Osteocyte (in vitro differentiated cells): ENCODE measurements at regions not wholly inside any gene's neighbourhood (a gene's known extent, or its start where the extent isn't known, plus 50 kb on each side); places are given as distances from the start of the nearest gene placed in this dataset.

Source experiments
- DNase-seq: peaks from one replicate; pipeline ENCODE4 v3.0.0; 2021; ENCODE audit warnings: mixed read lengths; ENCODE audit not compliant: unreplicated experiment; ENCODE audit errors: extremely low spot score
- H3K27ac Mint-ChIP-seq: one replicate; pipeline ENCODE4 v1.8.0; 2021; ENCODE audit warnings: mild to moderate bottlenecking, mixed read lengths; ENCODE audit not compliant: unreplicated experiment
- H3K27me3 Mint-ChIP-seq: one replicate; pipeline ENCODE4 v1.8.0; 2021; ENCODE audit warnings: mixed read lengths; ENCODE audit not compliant: unreplicated experiment
- H3K36me3 Mint-ChIP-seq: one replicate; pipeline ENCODE4 v1.8.0; 2021; ENCODE audit warnings: mixed read lengths; ENCODE audit not compliant: unreplicated experiment
- H3K4me1 Mint-ChIP-seq: one replicate; pipeline ENCODE4 v1.8.0; 2021; ENCODE audit warnings: mixed read lengths; ENCODE audit not compliant: unreplicated experiment
- H3K4me3 Mint-ChIP-seq: one replicate; pipeline ENCODE4 v1.8.0; 2021; ENCODE audit warnings: mild to moderate bottlenecking, moderate library complexity, mixed read lengths; ENCODE audit not compliant: unreplicated experiment
- H3K9me3 Mint-ChIP-seq: one replicate; pipeline ENCODE4 v1.8.0; 2021; ENCODE audit warnings: mixed read lengths; ENCODE audit not compliant: unreplicated experiment
- TF ChIP-seq, protein P1 (sequence below): fragments of 200-600 bp; sonication (generic); IDR thresholded peaks from 2 replicates; pipeline ENCODE4 v1.5.0; 2021; ENCODE audit warnings: antibody characterized with exemption, mild to moderate bottlenecking, moderate library complexity

DNA sequence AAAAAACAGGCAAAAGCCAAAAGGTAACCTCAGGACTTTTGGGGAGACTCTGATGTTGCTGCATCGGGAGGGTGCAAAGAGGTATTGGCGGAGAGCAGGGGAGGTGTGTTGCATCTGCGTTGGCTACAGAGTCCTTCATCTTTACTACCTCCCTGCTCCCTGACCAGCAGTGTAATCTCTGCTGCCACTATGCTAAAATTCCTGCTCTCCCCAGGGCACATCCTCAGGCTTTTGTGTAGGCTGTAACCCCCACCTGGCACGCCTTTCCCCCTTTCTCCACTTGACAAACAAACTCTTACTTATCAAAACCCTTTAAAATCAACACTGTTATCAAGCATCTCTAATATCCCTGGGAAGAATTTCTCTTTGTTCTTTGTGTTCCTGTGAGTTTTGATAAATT lies 435.3 kb downstream of the HAPSTR1 start:
- Mint-ChIP-seq H3K27ac (no peak overlapping the region), H3K9me3 (peaks cover 32% of the 10 kb centered on the region), H3K36me3 (no peaks in the 10 kb centered on the region), H3K4me1 (no peaks in the 10 kb centered on the region), H3K27me3 (no peaks in the 10 kb centered on the region), H3K4me3 (no peak overlapping the region)
- TF ChIP-seq, protein P1, sequence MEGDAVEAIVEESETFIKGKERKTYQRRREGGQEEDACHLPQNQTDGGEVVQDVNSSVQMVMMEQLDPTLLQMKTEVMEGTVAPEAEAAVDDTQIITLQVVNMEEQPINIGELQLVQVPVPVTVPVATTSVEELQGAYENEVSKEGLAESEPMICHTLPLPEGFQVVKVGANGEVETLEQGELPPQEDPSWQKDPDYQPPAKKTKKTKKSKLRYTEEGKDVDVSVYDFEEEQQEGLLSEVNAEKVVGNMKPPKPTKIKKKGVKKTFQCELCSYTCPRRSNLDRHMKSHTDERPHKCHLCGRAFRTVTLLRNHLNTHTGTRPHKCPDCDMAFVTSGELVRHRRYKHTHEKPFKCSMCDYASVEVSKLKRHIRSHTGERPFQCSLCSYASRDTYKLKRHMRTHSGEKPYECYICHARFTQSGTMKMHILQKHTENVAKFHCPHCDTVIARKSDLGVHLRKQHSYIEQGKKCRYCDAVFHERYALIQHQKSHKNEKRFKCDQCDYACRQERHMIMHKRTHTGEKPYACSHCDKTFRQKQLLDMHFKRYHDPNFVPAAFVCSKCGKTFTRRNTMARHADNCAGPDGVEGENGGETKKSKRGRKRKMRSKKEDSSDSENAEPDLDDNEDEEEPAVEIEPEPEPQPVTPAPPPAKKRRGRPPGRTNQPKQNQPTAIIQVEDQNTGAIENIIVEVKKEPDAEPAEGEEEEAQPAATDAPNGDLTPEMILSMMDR, result no peak
- DNase-seq, result no peak

DNA sequence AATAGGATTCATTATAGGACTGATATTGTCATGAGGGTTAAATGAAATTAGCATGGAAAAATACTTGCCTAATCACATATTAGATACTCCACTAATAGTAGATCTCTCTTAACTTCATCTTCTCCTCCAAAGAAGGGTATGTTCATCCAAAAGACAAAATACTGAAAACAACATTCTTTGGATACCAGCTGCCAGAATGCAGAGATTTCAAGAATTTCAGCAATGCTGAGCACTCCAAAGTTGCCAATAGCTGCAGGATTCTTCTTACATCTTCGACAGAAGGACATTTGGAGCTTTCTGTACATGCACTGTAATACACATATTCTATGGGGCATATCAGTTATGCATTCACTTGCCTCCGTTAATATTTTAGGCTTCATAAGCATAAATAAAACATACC lies 436.5 kb downstream of the HAPSTR1 start:
- H3K27me3 Mint-ChIP-seq, result no peaks in the 10 kb centered on the region
- no peak overlapping the region for H3K4me3 Mint-ChIP-seq
- H3K4me1 Mint-ChIP-seq, result no peaks in the 10 kb centered on the region
- no peak for DNase-seq
- H3K36me3 Mint-ChIP-seq, result no peaks in the 10 kb centered on the region
- TF ChIP-seq, protein P1, result no peak
- H3K27ac Mint-ChIP-seq, result no peak overlapping the region
- peaks cover 30% of the 10 kb centered on the region for H3K9me3 Mint-ChIP-seq

DNA sequence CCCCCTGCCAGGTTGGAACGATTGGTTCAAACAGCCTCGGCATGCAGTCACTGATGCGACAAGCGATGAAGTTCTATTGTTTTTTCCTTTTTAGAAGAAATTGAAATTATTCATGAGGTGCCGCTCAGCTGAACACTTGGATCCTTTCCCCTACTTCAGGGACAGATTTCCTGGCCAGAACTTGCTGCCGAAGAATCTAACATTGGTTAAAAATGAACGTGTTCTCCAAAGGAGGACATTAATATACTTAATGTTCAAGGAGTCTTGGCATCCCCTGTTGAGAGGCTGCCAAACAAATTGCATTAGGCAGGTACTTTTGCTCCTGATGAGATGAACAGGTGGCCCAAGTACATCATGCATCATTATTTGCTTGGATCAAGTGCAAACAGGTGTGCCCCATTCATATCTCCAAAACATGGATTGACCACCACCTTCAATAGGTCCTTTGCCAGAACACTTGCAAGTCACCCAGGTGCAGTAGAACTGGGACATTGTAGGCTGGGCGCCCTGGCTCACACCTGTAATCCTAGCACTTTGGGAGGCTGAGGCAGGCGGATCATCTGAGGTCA lies 437.2 kb downstream of the HAPSTR1 start:
- no peak for DNase-seq
- no peaks in the 10 kb centered on the region for H3K27me3 Mint-ChIP-seq
- peaks cover 32% of the 10 kb centered on the region for H3K9me3 Mint-ChIP-seq
- TF ChIP-seq, protein P1, result no peak
- H3K4me3 Mint-ChIP-seq, result no peak overlapping the region
- H3K36me3 Mint-ChIP-seq, result no peaks in the 10 kb centered on the region
- no peaks in the 10 kb centered on the region for H3K4me1 Mint-ChIP-seq
- no peak overlapping the region for H3K27ac Mint-ChIP-seq

DNA sequence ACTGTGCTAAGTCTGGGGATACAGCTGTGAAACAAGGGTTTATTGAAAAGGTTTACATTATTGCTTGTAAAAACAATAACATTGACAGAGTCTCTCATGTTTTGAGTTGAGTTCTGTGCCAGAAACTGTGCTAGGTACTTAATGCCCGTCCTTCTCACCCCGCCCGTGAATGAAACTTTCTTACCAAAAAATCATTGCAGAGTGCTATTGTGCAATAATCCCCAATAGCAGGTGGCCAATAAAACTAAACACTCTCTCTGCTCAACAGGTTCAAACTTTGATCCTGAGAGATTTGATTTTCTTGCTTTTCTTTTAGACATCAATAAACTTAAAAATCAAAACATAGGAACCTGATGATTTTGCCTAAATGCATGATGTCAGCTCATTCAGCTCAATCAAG lies 441.6 kb downstream of the HAPSTR1 start:
- DNase-seq, result no peak
- H3K9me3 Mint-ChIP-seq, result peaks cover 31% of the 10 kb centered on the region

DNA sequence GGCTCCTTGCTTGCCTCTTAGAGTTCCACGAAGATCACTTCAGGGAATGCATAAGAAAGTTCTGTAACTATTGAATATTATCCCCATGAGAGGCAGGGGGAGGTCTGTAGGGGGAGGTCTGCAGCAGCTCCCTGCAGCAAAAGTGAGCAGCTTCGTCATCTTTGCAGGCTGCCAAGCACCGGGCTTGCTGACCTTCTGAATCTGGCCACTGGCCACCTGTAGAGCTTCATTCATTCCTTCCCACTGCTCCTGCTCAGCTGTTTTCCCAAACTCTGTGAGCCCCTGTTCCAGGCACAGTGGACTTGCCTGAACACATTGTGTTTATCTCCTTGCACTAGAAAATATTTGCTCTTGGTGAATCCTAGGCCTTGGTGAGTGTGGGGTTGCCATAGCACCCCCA lies 443.3 kb downstream of the HAPSTR1 start:
- no peaks in the 10 kb centered on the region for H3K27me3 Mint-ChIP-seq
- no peaks in the 10 kb centered on the region for H3K4me1 Mint-ChIP-seq
- no peak overlapping the region for H3K27ac Mint-ChIP-seq
- TF ChIP-seq, protein P1, result no peak
- H3K4me3 Mint-ChIP-seq, result no peak overlapping the region
- peaks cover 35% of the 10 kb centered on the region for H3K9me3 Mint-ChIP-seq
- DNase-seq, result no peak
- H3K36me3 Mint-ChIP-seq, result no peaks in the 10 kb centered on the region

More for the DNA sequence above, 441.6 kb downstream of the HAPSTR1 start:
- Mint-ChIP-seq H3K4me1 (no peaks in the 10 kb centered on the region), H3K36me3 (no peaks in the 10 kb centered on the region), H3K27ac (no peak overlapping the region), H3K4me3 (no peak overlapping the region), H3K27me3 (no peaks in the 10 kb centered on the region)
- TF ChIP-seq, protein P1, result no peak
